Skeletal muscle cell (primary cell): ENCODE measurements at regions not wholly inside any gene's neighbourhood (a gene's known extent, or its start where the extent isn't known, plus 50 kb on each side); places are given as distances from the start of the nearest gene placed in this dataset.
A peak's percentile ranks its signal among the peaks of the same experiment; 100 is the strongest.

Experiments used
- DNase-seq: peaks from one replicate; pipeline ENCODE4 v3.0.0-alpha.2; 2010; ENCODE audit warnings: low read depth
- H3K4me3 ChIP-seq: 2 replicates; pipeline ENCODE4 v1.5.1; 2011; ENCODE audit warnings: low read depth, mild to moderate bottlenecking, control low read depth, low read length, moderate library complexity

DNA sequence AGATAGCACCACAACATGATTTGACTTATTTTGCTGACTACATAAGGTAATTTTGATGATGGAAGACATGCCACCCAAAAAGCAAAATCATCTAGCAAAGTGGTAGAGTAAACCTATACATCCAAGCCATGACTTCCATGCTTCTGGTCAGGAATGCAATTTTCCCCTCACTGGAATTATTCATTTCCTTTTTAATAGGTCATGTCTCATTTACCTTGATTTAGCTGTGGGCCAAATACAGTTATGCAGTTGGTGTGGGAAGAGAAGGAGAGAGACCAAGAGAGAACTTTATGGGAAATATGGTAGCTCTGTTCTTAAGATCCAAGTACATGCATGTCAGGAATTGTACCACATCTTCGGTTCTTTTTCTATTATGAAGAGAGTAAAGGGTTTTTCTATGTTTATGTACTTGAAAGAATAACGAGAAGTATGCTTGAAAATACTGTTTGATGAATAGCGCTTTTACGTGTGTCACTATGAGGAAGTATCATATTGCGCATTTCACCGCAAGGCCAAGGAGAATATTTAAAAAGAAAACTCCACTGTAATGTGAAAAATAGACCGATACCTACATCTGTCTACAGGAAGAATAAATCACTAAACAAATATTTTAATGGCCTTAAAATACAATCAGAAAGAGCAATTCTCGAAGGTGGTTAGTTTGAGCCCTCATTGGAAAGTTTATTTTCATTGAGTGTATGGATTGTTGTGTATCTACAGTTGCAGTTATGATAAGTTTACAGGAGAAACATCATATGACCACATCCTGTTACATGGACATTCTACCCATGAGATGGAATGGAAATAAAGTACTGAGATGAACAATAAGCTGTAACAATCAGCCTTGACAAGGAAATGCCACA, 134.0 kb downstream of the FOXD1 start:
- no peak for DNase-seq
- H3K4me3 ChIP-seq = no peak overlapping the region

DNA sequence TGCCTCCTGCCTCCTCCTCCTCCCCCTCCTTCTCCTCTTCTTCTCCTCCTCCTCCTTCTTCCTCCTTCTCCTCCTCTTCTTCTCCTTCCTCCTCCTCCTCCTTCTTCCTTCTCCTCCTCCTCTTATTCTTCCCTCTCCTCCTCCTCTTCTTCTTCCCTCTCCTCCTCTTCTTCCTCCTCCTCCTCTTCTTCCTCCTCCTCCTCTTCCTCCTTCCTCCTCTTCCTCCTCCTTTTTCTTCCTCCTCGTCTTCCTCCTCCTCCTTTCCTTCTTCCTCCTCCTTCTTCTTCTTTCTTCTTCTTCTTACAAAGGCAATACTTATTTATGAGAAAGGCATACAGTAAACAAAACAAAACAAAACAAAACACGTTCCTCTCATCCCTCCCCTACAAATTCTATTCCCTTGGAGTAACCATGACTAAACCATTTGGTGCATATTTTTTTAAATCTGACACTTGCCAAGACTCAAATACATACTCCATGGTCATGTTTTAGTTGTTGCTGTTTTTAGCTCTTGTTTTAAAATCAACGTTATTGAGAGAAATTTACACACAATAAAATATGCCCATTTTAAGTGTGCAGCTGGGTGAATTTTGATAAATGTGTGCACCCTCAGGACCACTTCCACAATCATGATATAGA, 135.6 kb downstream of the FOXD1 start:
- no peak for DNase-seq
- H3K4me3 ChIP-seq = no peak overlapping the region

- DNase-seq = peak; percentile 85
- no peak overlapping the region for H3K4me3 ChIP-seq
Observed at GRCh38 chr5:73312146-73312871, 136.3 kb downstream of the FOXD1 start.

DNA sequence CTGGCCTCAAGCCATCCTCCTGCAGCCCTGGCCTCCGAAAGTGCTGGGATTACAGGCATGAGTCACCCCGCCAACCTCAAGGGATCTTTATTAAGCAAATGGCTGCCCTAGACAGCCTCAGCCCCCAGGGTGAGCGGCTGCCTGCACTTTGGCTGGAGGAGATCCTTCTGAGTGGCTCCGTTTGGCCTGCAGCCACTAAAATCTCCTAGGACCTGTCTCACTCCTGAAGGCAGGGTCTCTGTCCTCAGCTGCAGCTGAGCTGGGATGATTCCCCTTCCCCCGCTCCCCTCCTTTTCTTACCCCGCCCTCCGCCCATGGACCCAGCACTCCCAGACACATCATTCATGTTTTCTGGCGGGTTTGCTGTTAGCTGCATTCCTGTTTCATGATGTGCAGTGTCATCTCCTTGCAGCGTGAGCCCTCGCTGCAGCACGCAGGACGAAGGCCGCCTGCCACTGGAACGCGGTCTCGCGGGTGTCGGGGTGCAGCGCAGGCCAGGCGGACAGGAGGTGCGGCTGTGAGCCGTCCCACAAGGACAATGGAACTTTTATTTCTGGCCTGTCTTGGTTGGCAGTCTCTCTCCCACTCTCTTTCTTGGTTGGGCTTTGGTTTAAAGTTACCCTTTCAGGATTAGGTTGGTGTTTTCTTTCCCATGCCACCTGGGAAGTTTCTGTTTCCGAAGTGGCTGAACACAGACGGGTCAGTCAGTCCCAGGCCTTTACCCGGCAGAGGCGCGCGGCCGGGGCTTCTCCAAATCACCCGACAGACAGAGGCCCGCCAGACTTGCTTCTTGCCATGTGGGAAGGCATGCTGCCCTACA, 137.1 kb downstream of the FOXD1 start:
- DNase-seq = peak; percentile 92
- peak overlapping the region; percentile 10 for H3K4me3 ChIP-seq

DNA sequence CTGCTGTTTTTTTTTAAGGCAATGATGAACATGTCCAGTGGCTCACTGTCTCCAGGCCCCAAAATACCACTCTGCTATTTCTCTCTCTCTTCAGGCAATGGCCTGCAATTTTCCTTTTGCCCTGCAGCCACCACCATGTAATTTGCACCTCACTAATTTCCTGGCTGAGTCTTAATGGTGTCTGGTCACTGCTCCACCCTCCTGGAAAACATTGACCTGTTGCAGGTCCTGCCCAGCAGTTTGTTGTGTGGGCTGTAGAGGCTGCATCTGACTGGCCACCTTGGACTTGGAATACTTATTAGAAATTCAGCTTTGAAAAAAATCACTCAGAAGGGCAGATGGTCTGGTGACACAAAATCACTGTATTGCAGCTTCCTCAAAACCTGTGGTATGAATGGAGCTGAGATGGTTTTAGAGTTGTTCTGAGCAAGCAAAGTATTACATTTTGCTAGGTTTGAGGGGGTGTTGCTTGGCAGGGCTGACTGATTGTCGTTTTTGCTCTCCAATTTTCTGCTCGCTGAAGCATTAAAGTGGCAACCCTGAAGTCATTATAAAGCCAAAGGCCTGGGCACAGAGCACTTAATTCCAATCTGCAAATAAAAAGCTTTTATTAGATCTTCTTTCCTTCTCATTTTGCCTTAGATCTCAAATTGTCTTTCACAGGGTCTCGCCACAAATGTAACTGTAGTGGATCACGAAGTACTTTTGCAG, 134.8 kb downstream of the TMEM174 start:
- H3K4me3 ChIP-seq = no peak overlapping the region
- DNase-seq = no peak

- DNase-seq = peak; percentile 63
- H3K4me3 ChIP-seq = no peak overlapping the region
Observed at GRCh38 chr5:73306741-73307275, 133.8 kb downstream of the TMEM174 start.

DNA sequence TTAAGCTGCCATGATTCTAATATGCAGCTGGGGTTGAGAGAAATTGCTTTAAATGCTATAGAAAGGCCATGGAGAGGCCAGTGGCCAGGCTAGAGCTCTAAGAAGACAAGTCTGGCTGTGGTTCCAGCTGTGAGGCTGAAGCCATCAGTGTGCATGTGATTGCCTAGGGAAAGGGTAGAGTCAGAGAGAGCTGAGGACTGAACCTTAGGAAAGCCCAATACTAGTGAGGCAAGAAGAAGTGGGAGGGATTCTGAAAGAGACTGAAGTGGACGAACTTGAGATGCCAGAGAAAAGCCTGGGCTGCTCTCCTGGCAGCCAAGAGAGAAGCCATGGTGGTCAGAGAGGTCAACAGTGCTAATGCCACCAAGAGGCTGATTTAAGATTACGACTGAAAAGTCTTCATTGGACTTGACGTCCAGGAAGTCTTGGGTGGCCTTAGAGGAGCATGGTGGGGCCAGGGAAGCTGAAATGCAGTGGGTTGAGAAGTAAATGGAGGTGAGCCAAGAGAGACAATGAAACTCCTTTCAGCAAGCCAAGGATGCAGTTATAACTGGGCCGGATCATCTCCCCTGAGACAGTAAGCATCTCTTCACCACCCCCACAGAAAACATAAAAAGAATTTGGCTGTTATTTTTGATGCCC, 133.2 kb downstream of the TMEM174 start:
- peak; percentile 56 for DNase-seq
- H3K4me3 ChIP-seq = no peak overlapping the region

GRCh38 chr5:73305386-73305785, 132.4 kb downstream of the TMEM174 start:
- no peak for DNase-seq
- H3K4me3 ChIP-seq = no peak overlapping the region

GRCh38 chr5:73304381-73304780, 131.4 kb downstream of the TMEM174 start:
- H3K4me3 ChIP-seq = no peak overlapping the region
- DNase-seq = no peak

- peak overlapping the region; percentile 30 for H3K4me3 ChIP-seq
Observed at GRCh38 chr5:73303148-73304079, 130.4 kb downstream of the TMEM174 start.

GRCh38 chr5:73302797-73303147, 129.8 kb downstream of the TMEM174 start:
- no peak for DNase-seq
- H3K4me3 ChIP-seq = no peak overlapping the region

More at GRCh38 chr5:73303148-73304079, 130.4 kb downstream of the TMEM174 start:
- no peak for DNase-seq

DNA sequence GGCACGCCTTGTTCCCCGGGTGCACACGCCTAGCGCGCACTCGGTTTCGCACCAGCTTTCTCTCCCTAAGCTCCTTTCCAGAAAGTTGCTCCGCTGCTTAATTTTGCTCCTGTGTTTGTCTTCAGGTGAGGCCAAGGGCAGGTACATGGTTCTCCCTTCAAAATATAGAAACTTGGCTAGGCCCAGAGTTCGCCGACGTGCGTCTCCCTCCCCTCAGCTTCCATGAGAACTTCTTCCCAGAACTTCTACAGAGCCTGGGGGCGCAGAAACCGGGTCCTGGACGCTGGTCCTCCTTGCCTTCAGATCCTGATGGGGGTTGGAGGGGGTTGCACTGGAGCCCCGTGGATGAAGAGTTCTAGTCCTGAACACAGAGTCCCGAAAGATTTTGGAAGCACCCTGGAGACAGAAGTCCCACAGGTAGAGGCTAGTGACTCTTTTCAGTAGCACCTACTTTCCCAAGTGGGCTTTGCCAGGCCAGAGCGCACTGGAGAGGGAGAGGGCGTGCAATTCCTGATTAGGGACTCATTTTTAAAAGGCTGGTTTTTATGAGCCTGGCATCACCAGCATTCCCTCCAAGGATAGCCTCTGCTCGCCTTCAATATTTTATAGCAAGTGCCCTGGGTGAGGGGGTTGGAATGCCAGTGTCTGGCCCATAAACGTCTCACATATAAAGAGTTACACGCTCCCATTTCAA, 128.4 kb downstream of the TMEM174 start:
- H3K4me3 ChIP-seq = no peak overlapping the region
- DNase-seq = no peak

GRCh38 chr5:73300337-73301207, 127.6 kb downstream of the TMEM174 start:
- no peak for DNase-seq
- H3K4me3 ChIP-seq = no peak overlapping the region

GRCh38 chr5:73299665-73300336, 126.8 kb downstream of the TMEM174 start:
- DNase-seq = no peak
- peak overlapping the region; percentile 2 for H3K4me3 ChIP-seq
